Suppressor macrophage treated with lipopolysaccharide for 4 hours (primary cell): ENCODE measurements at regions not wholly inside any gene's neighbourhood (a gene's known extent, or its start where the extent isn't known, plus 50 kb on each side); places are given as distances from the start of the nearest gene placed in this dataset.

Source experiments
- DNase-seq: peaks from one replicate; pipeline ENCODE4 v3.0.0-alpha.2; 2020

- no peak for DNase-seq
Measured at GRCh38 chr16:14360326-14361037, 269.6 kb downstream of the PARN start.

- DNase-seq, result peak; percentile 13
Measured at GRCh38 chr16:14358697-14359305, 271.3 kb downstream of the PARN start.

DNA sequence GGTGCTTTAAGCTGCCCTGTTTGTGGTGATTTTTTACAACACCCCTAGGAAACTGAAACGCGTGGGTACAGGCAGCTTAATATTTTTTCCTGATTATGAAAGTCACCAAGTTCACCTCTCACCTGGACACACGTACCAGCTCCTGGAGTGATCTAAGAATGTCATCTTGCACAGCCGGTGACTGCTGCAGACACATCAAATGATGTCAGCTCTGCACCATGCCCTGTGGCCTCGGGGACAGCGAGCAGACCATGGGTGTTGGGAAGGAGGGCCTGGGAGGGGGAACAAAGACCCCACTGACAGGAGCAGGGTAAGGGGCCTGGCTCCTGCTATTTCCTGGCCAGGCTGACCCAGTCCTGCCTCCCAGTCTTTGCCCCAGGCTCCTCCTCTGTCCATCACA is 272.7 kb downstream of the PARN start:
- DNase-seq, result no peak

DNA sequence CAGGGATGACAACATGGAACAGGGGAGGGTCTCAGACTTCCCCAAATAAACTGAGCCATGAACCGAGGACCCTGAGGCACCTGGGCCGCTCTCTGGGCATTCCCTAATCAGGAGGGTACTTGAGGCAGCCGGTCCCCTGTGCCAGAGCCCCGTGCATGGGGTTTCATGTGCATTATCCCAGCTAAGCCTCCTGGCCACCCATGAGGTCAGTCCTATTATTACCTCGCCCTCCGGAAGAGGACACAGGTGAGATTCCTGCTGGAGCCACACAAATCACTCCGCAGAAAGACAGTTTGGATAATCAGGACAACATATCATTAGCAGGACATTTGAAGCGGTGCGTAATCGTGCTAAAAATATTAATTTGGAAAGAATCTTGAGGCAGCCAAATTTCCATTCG is 274.0 kb downstream of the PARN start:
- DNase-seq, result no peak

GRCh38 chr16:14354561-14355351 is 275.3 kb downstream of the PARN start:
- peak; percentile 92 for DNase-seq

GRCh38 chr16:14353340-14353739 is 276.7 kb downstream of the PARN start:
- DNase-seq, result no peak

GRCh38 chr16:14351647-14352046 is 278.4 kb downstream of the PARN start:
- no peak for DNase-seq

- DNase-seq, result no peak
Measured at GRCh38 chr16:14350626-14351025, 279.4 kb downstream of the PARN start.

GRCh38 chr16:14350081-14350480 is 279.0 kb downstream of the MRTFB start:
- DNase-seq, result no peak

GRCh38 chr16:14347706-14348105 is 276.6 kb downstream of the MRTFB start:
- no peak for DNase-seq

- no peak for DNase-seq
Measured at GRCh38 chr16:14346278-14347142, 275.4 kb downstream of the MRTFB start.

DNA sequence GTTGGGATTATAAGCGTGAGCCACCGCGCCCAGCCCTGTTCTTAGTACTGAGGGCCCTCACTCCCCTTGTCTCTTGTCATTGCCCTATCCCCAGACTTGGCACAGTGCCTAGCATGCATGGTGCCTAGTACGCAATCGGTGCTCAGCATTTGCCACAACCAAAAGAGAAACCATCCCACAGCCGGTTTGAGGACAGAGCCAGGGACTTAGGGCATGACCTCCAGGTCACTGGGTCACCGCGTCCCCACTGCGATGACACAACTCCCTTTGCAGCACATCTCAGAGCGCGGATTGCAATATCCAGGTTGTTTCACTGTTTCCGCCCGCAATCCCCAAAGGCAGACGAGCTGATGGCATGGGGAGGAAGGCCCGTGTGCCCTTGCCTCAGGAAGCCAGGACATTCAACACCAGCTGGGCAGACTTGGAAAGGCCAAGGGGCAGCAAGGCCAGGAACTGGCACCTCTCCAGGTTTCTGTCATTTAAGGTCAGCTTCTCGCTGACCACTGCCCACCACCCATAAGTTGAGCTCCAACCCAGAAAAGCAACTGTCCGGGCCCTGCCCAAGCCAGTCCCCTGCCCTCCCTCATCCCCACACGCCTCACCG is 274.5 kb downstream of the MRTFB start:
- peak; percentile 42 for DNase-seq

DNA sequence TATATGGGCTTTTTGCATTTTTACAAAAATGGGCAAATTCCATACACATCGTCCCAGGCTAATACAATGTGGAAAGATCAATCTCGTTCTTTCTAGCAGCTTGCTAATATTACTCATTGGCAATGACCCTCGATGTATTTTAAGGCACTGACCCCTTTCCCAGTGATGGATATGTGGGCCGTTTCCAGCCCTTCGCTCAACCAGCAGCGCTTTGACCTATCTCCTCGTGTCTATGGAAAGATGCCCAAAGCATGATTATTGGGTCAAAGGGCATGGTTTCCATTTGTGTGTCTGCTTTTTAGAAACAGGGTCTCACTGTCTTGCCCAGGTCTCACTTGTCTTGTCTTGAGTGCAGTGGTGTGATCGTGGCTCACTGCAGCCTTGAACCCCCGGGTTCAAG is 273.8 kb downstream of the MRTFB start:
- DNase-seq, result no peak

GRCh38 chr16:14344292-14344691 is 273.2 kb downstream of the MRTFB start:
- no peak for DNase-seq

DNA sequence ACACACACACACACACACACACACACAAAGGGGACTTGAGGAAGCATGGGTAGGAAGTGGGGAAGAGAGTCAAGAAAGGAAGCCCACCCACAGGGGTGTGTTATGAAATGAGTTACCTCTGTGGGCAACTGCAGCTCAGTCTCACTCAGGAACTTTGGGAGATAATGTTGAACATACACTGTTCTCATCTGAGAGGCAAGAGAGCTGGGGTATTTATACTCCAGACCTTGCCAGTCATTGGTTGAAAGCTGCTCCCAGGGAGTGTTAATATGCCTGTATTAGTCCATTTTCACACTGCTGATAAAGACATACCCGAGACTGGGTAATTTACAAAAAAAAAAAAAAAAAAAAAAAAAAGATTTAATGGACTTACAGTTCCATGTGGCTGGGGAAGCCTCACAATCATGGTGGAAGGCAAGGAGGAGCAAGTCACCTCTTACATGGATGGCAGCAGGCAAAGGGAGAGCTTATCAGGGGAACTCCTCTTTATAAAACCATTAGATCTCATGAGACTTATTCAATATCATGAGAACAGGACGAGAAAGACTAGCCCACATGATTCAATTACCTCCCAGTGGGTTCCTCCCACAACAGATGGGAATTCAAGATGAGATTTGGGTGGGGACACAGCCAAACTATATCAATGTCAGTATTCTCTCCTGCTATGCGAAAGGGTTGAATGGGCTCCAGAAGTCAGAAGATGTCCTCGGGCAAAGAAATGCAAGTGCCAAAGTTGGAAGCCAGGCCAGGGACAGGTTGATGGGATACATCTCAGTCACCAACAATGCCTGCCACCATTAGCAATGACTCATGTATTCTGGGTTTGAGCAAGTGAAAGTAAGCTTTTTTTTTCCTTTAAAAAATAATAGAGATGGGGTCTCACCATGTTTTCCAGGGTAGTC is 270.5 kb downstream of the MRTFB start:
- DNase-seq, result no peak

DNA sequence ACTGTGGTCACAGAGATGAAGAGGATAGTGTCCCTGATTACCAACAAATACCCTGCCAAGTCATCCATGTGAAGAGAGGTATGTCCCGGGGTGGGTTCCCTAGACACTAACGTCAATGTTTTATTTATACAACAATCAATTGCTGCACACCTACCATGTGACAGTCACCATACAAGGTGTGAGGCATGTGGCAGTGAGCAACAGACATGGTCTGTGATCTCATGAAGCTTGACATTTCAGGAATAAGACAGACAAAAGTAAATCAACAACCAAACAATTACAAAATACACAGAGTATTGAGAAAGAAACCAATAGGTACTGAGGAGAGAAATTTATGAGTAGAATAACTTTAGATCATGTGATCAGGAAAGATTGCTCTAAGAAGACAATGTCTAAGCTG is 268.6 kb downstream of the MRTFB start:
- no peak for DNase-seq

DNA sequence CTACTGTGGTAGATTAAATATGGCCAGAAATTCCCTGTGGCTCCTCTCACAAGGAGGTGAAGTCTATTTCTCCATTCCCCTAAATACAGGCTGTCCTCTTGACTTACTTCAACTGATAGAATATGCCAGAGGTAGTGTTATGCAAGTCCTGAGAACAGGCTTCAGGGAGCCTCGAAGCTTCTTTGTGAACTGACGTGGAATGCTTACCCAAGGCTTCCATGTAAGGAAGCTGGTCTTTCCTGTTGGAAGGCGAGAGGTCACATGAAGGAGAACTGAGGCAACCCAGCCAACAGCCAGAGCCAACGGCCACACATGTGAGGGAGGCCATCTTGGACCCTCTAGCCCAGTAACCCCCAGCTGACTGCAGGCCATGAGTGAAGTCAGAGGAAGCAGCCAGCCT is 267.9 kb downstream of the MRTFB start:
- no peak for DNase-seq

- no peak for DNase-seq
Measured at GRCh38 chr16:14338236-14338635, 267.1 kb downstream of the MRTFB start.

DNA sequence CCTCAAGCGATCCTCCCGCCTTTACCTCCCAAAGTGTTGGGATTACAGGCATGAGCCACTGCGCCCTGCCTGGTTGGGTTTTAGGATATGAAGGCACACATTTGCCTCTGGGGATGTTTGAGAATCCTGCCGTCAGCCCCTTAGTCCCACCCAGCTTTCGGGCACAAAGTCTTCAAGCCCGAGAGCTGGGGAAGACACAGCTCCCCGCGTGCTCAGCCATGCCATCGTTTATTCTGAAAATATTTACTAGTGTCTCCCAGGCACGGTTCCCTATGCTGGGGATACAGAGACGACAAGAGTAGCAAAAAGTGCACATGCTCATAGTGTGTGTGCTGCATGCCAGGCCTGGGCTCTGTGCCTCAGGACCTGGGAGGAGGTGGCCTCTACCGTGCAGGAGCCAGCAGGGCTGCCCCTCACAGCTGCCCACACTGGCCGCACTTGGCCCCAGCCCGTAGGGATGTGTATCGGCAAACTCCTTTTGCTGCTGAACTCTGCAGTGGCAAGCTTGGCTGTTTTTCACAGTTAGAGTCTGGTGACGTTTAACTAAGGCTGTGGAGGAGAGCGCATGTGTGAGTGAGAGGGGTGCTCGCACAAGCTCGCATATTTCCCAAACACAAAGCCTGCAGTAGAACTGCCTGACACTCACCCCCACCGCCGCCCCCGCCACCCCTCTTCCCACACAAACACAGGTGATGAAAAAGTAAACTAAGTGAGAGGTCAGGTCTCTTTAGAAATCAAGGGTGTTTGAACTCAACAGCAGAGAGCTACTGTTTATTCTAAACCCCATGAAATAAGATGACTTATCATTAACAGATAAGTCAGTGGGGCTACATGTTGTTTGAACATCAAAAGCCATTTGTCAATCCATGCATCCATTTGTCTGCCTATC is 266.4 kb downstream of the MRTFB start:
- no peak for DNase-seq

- DNase-seq, result no peak
Measured at GRCh38 chr16:14335297-14335696, 264.2 kb downstream of the MRTFB start.
